Ovary (tissue), 7 donors: ENCODE measurements at regions not wholly inside any gene's neighbourhood (a gene's known extent, or its start where the extent isn't known, plus 50 kb on each side); places are given as distances from the start of the nearest gene placed in this dataset.

Source experiments
- DNase-seq, 5 donors: peaks; one replicate each; pipeline ENCODE4 v3.0.0-alpha.2; 2019 to 2020
- H3K27ac ChIP-seq, 2 donors: fragments of 200-600 bp; one replicate each; pipeline versions ENCODE4 v1.5.1 to v1.8.0; 2019 to 2022
- H3K27me3 ChIP-seq: fragments of 200-600 bp; one replicate; pipeline ENCODE4 v1.8.0; 2022
- H3K36me3 ChIP-seq: fragments of 200-600 bp; sonication (generic); one replicate; pipeline ENCODE4 v1.5.1; 2019
- H3K4me1 ChIP-seq: one replicate; pipeline ENCODE4 v1.8.1; 2013; ENCODE audit warnings: mild to moderate bottlenecking, moderate library complexity; ENCODE audit not compliant: insufficient read depth
- H3K4me3 ChIP-seq: fragments of 200-600 bp; sonication (generic); one replicate; pipeline ENCODE4 v1.5.1; 2017
- H3K9me3 ChIP-seq, 2 donors: fragments of 200-600 bp in 1 of 2; sonication (generic) in 1 of 2; one replicate each; pipeline versions ENCODE4 v1.5.1 to v1.8.1; 2013 to 2019; ENCODE audit warnings: mild to moderate bottlenecking in 1 of 2, moderate library complexity in 1 of 2
- CTCF ChIP-seq, 3 donors: fragments of 450-650 bp in 2 of 3; fragments of 200-600 bp in 1 of 3; IDR thresholded peaks; one replicate each; pipeline versions ENCODE4 v1.5.1 to v1.8.0; 2016 to 2022; ENCODE audit warnings: antibody characterized with exemption in 3 of 3, mild to moderate bottlenecking in 1 of 3
- EP300 ChIP-seq: sonication (generic); formaldehyde crosslinking; IDR thresholded peaks from one replicate; pipeline ENCODE4 v1.6.1; 2017; ENCODE audit warnings: antibody characterized with exemption
- POLR2A ChIP-seq: fragments of 450-650 bp; IDR thresholded peaks from one replicate; pipeline ENCODE4 v1.6.1; 2017; ENCODE audit warnings: antibody characterized with exemption, mild to moderate bottlenecking, moderate library complexity
- WGBS, 3 donors: extraction: QIAGEN DNeasy Blood & Tissue Kit in 1 of 3; methylation state at CpG; one replicate each; pipeline versions ENCODE4 v1.1.5 to v1.1.7; 2013 to 2017; 5-methylcytosine and 5-hydroxymethylcytosine counted together
- intact Hi-C, 4 donors: fragments of 100-400 bp; cut with DNase I; formaldehyde crosslinking; loops; one replicate each; pipeline versions ENCODE4 v1.11.0 to v1.15.1; 2022 to 2023
- donor health status: DM: no; HTN: no; CAD: no; lungs with moderate emphysema.
- donor health status: DM: no; HTN: no; CAD: no.
- donor health status: Bipolar disorder and iron deficiency.
- donor health status: DM: no; HTN: no; CAD: no.
- donor health status: DM: yes; HTN: yes; CAD: no.

- Histone ChIP-seq H3K27ac (no peak overlapping the region), H3K4me1 (no peaks in the 10 kb centered on the region), H3K4me3 (no peak overlapping the region), H3K27me3 (no peaks in the 10 kb centered on the region), H3K36me3 (no peaks in the 10 kb centered on the region), H3K9me3 (no peaks in the 10 kb centered on the region)
- intact Hi-C loops: no loop called here
- 59 to 65% (median 62%) methylated on average over 10 of the region's 10 CpGs for WGBS, 3 donors
- TF ChIP-seq CTCF (IDR thresholded peaks at IDR 0.05): no peak
- no peak for TF ChIP-seq POLR2A
- no peak for TF ChIP-seq EP300
- no peak for DNase-seq
Measured at GRCh38 chr2:242056026-242056425, 186.5 kb downstream of the RTP5 start.

- TF ChIP-seq EP300: no peak
- no peak for TF ChIP-seq CTCF (IDR thresholded peaks at IDR 0.05)
- TF ChIP-seq POLR2A: no peak
- Histone ChIP-seq H3K36me3 (no peaks in the 10 kb centered on the region), H3K4me3 (no peak overlapping the region), H3K4me1 (no peaks in the 10 kb centered on the region), H3K9me3 (no peaks in the 10 kb centered on the region), H3K27me3 (no peaks in the 10 kb centered on the region), H3K27ac (no peak overlapping the region)
- WGBS, 3 donors: 14 to 37% (median 23%) methylated on average over 11 of the region's 11 CpGs
- DNase-seq: no peak
- intact Hi-C loops: no loop called here
Measured at GRCh38 chr2:242056785-242057184, 187.3 kb downstream of the RTP5 start.

- WGBS, 3 donors: 84 to 86% (median 85%) methylated on average over 19 of the region's 19 CpGs
- intact Hi-C loops: no loop called here
Measured at GRCh38 chr2:242057379-242058040, 188.0 kb downstream of the RTP5 start.

GRCh38 chr2:242058116-242058680, 188.7 kb downstream of the RTP5 start:
- Histone ChIP-seq H3K9me3 (no peaks in the 10 kb centered on the region), H3K27ac (no peak overlapping the region), H3K4me3 (no peak overlapping the region), H3K27me3 (no peaks in the 10 kb centered on the region), H3K36me3 (no peaks in the 10 kb centered on the region), H3K4me1 (no peaks in the 10 kb centered on the region)
- intact Hi-C loops: no loop called here
- TF ChIP-seq CTCF (IDR thresholded peaks at IDR 0.05) (no peak), POLR2A (no peak), EP300 (no peak)
- WGBS, 3 donors: 69 to 81% (median 77%) methylated on average over 11 of the region's 11 CpGs
- DNase-seq: no peak

More at GRCh38 chr2:242057379-242058040, 188.0 kb downstream of the RTP5 start:
- no peak for TF ChIP-seq EP300
- Histone ChIP-seq H3K27me3 (no peaks in the 10 kb centered on the region), H3K4me1 (no peaks in the 10 kb centered on the region), H3K27ac (no peak overlapping the region), H3K36me3 (no peaks in the 10 kb centered on the region), H3K9me3 (no peaks in the 10 kb centered on the region), H3K4me3 (no peak overlapping the region)
- no peak for DNase-seq

- TF ChIP-seq EP300 (no peak), POLR2A (no peak), CTCF (IDR thresholded peaks at IDR 0.05) (no peak)
- Histone ChIP-seq H3K4me3 (no peak overlapping the region), H3K9me3 (no peaks in the 10 kb centered on the region), H3K27ac (no peak overlapping the region), H3K4me1 (no peaks in the 10 kb centered on the region), H3K36me3 (no peaks in the 10 kb centered on the region), H3K27me3 (no peaks in the 10 kb centered on the region)
- WGBS, 3 donors: 88 to 90% (median 89%) methylated on average over 7 of the region's 7 CpGs
- DNase-seq: no peak
- intact Hi-C loops: no loop called here
Measured at GRCh38 chr2:242059566-242059965, 190.0 kb downstream of the RTP5 start.
